ENCODE measurements at regions not wholly inside any gene's neighbourhood (a gene's known extent, or its start where the extent isn't known, plus 50 kb on each side); places are given as distances from the start of the nearest gene placed in this dataset.

- Histone ChIP-seq H3K4me3 (replicated peaks in 1 of 3; ENCODE audit: low read depth in 2 of 3, low read length in 3 of 3) (no peak overlapping the region), H3K9me3 (replicated peaks in 1 of 2; ENCODE audit: control insufficient read depth in 1 of 2, insufficient read depth in 1 of 2, low read length in 2 of 2) (peaks cover 8 to 22% of the 10 kb centered on the region in 2 donors), H4K20me1 (ENCODE audit: insufficient read depth, low read length) (no peaks in the 10 kb centered on the region), H3K79me2 (ENCODE audit: insufficient read depth, low read length) (no peaks in the 10 kb centered on the region), H2AFZ (ENCODE audit: insufficient read depth, low read depth, low read length, poor library complexity, severe bottlenecking) (no peak overlapping the region), H3K9ac (ENCODE audit: insufficient read depth, low read length, poor library complexity, severe bottlenecking) (no peak overlapping the region), H3K4me2 (replicated peaks; ENCODE audit: extremely low read depth, low read length, poor library complexity, severe bottlenecking) (no peak overlapping the region), H3K4me1 (ENCODE audit: control insufficient read depth in 1 of 2, insufficient read depth in 2 of 2, low read length in 2 of 2) (no peaks in the 10 kb centered on the region), H3K27me3 (ENCODE audit: control insufficient read depth in 2 of 2, insufficient read depth in 2 of 2, low read length in 2 of 2) (no peaks in the 10 kb centered on the region), H3K36me3 (replicated peaks in 1 of 2; ENCODE audit: control insufficient read depth in 1 of 2, insufficient read depth in 2 of 2, low read length in 2 of 2) (no peaks in the 10 kb centered on the region), H3K27ac (ENCODE audit: low read depth in 1 of 2, low read length in 2 of 2) (no peak overlapping the region)
- DNase-seq, result no peak
- peaks cover 6 to 18% (median 10%) of the 10 kb centered on the region in 7 donors for H3K9me3 Mint-ChIP-seq
- H3K27ac Mint-ChIP-seq, result no peak overlapping the region
- no peaks in the 10 kb centered on the region for H3K36me3 Mint-ChIP-seq
- no peaks in the 10 kb centered on the region for H3K4me1 Mint-ChIP-seq
- H3K4me3 Mint-ChIP-seq, result no peak overlapping the region
- H3K27me3 Mint-ChIP-seq (ENCODE audit: low read depth in 3 of 3), result no peaks in the 10 kb centered on the region
- intact Hi-C loops (cut with micrococcal nuclease), result no loop called here
- no peak for TF ChIP-seq CTCF (IDR thresholded peaks at IDR 0.05)
These were observed 694.5 kb upstream of the BCHE start for GRCh38 chr3:166531730-166532129.

GRCh38 chr3:166527325-166527724 is 690.1 kb upstream of the BCHE start:
- Histone ChIP-seq H2AFZ (ENCODE audit: insufficient read depth, low read depth, low read length, poor library complexity, severe bottlenecking) (no peak overlapping the region), H3K79me2 (ENCODE audit: insufficient read depth, low read length) (no peaks in the 10 kb centered on the region), H4K20me1 (ENCODE audit: insufficient read depth, low read length) (no peaks in the 10 kb centered on the region), H3K4me2 (replicated peaks; ENCODE audit: extremely low read depth, low read length, poor library complexity, severe bottlenecking) (no peak overlapping the region), H3K27me3 (ENCODE audit: control insufficient read depth in 2 of 2, insufficient read depth in 2 of 2, low read length in 2 of 2) (no peaks in the 10 kb centered on the region), H3K36me3 (replicated peaks in 1 of 2; ENCODE audit: control insufficient read depth in 1 of 2, insufficient read depth in 2 of 2, low read length in 2 of 2) (no peaks in the 10 kb centered on the region), H3K4me1 (ENCODE audit: control insufficient read depth in 1 of 2, insufficient read depth in 2 of 2, low read length in 2 of 2) (no peaks in the 10 kb centered on the region), H3K9ac (ENCODE audit: insufficient read depth, low read length, poor library complexity, severe bottlenecking) (no peak overlapping the region), H3K27ac (ENCODE audit: low read depth in 1 of 2, low read length in 2 of 2) (no peak overlapping the region), H3K4me3 (replicated peaks in 1 of 3; ENCODE audit: low read depth in 2 of 3, low read length in 3 of 3) (no peak overlapping the region), H3K9me3 (replicated peaks in 1 of 2; ENCODE audit: control insufficient read depth in 1 of 2, insufficient read depth in 1 of 2, low read length in 2 of 2) (peaks cover 8 to 12% of the 10 kb centered on the region in 2 donors)
- TF ChIP-seq CTCF (IDR thresholded peaks at IDR 0.05), result no peak
- no peak overlapping the region for H3K27ac Mint-ChIP-seq
- no peaks in the 10 kb centered on the region for H3K36me3 Mint-ChIP-seq
- no peak overlapping the region for H3K4me3 Mint-ChIP-seq
- H3K27me3 Mint-ChIP-seq (ENCODE audit: low read depth in 3 of 3), result no peaks in the 10 kb centered on the region
- no peaks in the 10 kb centered on the region for H3K4me1 Mint-ChIP-seq
- intact Hi-C loops (cut with micrococcal nuclease), result no loop called here
- H3K9me3 Mint-ChIP-seq, result peaks cover 4 to 12% (median 6%) of the 10 kb centered on the region in 7 donors
- no CpG with 5 or more reads among the region's 2 CpGs for WGBS (ENCODE audit: insufficient coverage)
- DNase-seq, result no peak

All from CD14-positive monocyte (primary cell).